Aorta (tissue), 5 donors: ENCODE measurements at regions not wholly inside any gene's neighbourhood (a gene's known extent, or its start where the extent isn't known, plus 50 kb on each side); places are given as distances from the start of the nearest gene placed in this dataset.

Experiments
- ATAC-seq: fragments of 200-7000 bp; cut with Tn5 transposase; one replicate; pipeline ENCODE4 v1.9.1; 2022; ENCODE audit warnings: moderate library complexity; ENCODE audit not compliant: low FRiP score
- DNase-seq, 2 donors: peaks; one replicate each; pipeline ENCODE4 v3.0.0-alpha.2; 2020
- H3K27ac ChIP-seq, 2 donors: one replicate each; pipeline ENCODE4 v1.5.1; 2013; ENCODE audit warnings: low read length in 2 of 2, mild to moderate bottlenecking in 2 of 2, moderate library complexity in 2 of 2, control low read depth in 1 of 2, inconsistent platforms in 1 of 2, low read depth in 1 of 2
- H3K27me3 ChIP-seq, 2 donors: one replicate each; pipeline ENCODE4 v1.6.1; 2013; ENCODE audit warnings: control low read depth in 1 of 2, low read length in 1 of 2, mild to moderate bottlenecking in 1 of 2, moderate library complexity in 1 of 2; ENCODE audit not compliant: insufficient read depth in 2 of 2, control insufficient read depth in 1 of 2
- H3K36me3 ChIP-seq, 2 donors: one replicate each; pipeline ENCODE4 v1.6.1; 2013; ENCODE audit warnings: control low read depth in 1 of 2, low read length in 1 of 2, mild to moderate bottlenecking in 1 of 2; ENCODE audit not compliant: insufficient read depth in 2 of 2, control insufficient read depth in 1 of 2
- H3K4me1 ChIP-seq, 2 donors: one replicate each; pipeline ENCODE4 v1.6.1; 2013; ENCODE audit warnings: low read length in 2 of 2, control low read depth in 1 of 2, mild to moderate bottlenecking in 1 of 2, moderate library complexity in 1 of 2; ENCODE audit not compliant: insufficient read depth in 2 of 2, control insufficient read depth in 1 of 2
- H3K4me3 ChIP-seq, 2 donors: one replicate each; pipeline ENCODE4 v1.5.1; 2013; ENCODE audit warnings: low read length in 2 of 2, control low read depth in 1 of 2, mild to moderate bottlenecking in 1 of 2
- H3K9me3 ChIP-seq: one replicate; pipeline ENCODE4 v1.6.1; 2013; ENCODE audit warnings: mild to moderate bottlenecking, low read length; ENCODE audit not compliant: control insufficient read depth
- WGBS, 2 donors: extraction: QIAGEN DNeasy Blood & Tissue Kit; methylation state at CpG; one replicate each; pipeline ENCODE4 v1.1.7; 2013; 5-methylcytosine and 5-hydroxymethylcytosine counted together
- intact Hi-C, 2 donors: fragments of 100-400 bp; cut with DNase I; formaldehyde crosslinking; loops; one replicate each; pipeline versions ENCODE4 v1.14.2 to v1.15.0; 2022
- donor health status: healthy with polysubstance abuse.
- donor health status: Bipolar disorder and iron deficiency.
- donor health status: DM: no; HTN: no; CAD: no.
- donor health status: DM: no; HTN: no; CAD: no.
- donor health status: DM: yes; HTN: yes; CAD: no.

DNA sequence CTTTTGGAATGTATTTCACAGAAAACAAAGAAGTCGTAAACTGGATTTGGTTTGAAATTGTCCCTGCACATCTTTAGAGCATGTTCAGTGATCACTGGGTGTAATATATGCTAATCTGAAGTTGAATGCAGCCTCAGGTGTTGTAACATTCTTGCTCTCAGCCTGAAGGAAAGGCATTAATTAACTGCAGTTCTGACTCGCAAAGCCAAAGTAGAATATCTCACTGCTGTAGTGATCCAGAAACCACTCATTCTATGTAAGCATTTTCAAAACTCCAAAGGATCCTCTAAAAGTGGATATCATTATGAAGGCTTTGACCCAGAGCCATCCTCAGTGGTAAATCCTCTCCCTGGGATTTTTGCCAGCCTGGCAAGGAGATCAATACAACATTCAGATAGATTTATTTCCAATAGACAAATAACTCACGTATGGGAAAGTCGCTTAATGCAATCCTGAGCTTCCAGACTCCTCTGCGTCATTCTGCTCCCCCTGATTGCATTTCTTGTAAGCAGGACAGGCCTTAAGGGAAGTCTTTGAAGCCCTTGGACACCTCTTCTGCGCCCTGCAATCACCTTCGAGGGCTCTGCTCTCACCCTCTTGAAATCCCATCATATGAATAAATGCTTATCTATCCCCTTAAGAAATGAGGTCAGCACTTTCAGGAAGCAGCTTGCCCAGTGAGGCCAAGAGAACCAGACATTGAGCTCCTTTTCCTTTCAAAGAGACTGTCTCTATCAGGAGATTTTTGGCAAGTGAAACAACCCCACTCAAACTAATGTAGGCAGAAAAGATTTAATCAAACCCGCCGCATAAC, 301.7 kb upstream of the NBEA start:
- no peaks in the 10 kb centered on the region for H3K4me1 ChIP-seq
- ATAC-seq (no peak), DNase-seq (no peak)
- peaks cover 2% of the 10 kb centered on the region for H3K9me3 ChIP-seq
- H3K27ac ChIP-seq: no peak overlapping the region
- H3K27me3 ChIP-seq: no peaks in the 10 kb centered on the region
- WGBS, 2 donors: 82 to 87% methylated on average over 9 of the region's 9 CpGs
- intact Hi-C loops: no loop called here
- no peak overlapping the region for H3K4me3 ChIP-seq
- H3K36me3 ChIP-seq: no peaks in the 10 kb centered on the region

DNA sequence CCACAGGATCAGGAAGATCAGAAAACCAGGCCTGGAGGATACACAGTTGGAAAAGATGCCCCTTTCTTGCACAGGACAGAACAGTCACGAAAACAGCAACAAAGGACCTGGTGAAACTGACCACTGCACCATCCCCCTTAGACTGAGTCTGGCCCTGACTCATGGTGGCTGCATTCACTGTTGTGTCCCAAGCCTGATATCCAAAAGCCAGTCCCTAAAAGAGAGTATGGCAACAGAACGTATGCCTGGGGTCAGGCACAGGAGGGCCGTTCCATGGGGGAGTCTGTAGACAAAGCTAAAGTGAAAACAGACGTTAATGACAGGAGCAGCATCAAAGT, 301.1 kb upstream of the NBEA start:
- Histone ChIP-seq H3K4me1 (no peaks in the 10 kb centered on the region), H3K4me3 (no peak overlapping the region), H3K27ac (no peak overlapping the region), H3K9me3 (peaks cover 2% of the 10 kb centered on the region), H3K27me3 (no peaks in the 10 kb centered on the region), H3K36me3 (no peaks in the 10 kb centered on the region)
- 83 to 90% methylated on average over 4 of the region's 4 CpGs for WGBS, 2 donors
- no peak for ATAC-seq
- DNase-seq: no peak
- intact Hi-C loops: no loop called here

- H3K36me3 ChIP-seq: no peaks in the 10 kb centered on the region
- intact Hi-C loops: no loop called here
- ATAC-seq (no peak), DNase-seq (no peak)
- H3K27ac ChIP-seq: no peak overlapping the region
- WGBS, 2 donors: 90 to 100% methylated on average over 1 of the region's 1 CpG
- no peaks in the 10 kb centered on the region for H3K4me1 ChIP-seq
- H3K4me3 ChIP-seq: no peak overlapping the region
- peaks cover 3% of the 10 kb centered on the region for H3K9me3 ChIP-seq
- no peaks in the 10 kb centered on the region for H3K27me3 ChIP-seq
Measured at GRCh38 chr13:34647379-34648150, 294.5 kb upstream of the NBEA start.

DNA sequence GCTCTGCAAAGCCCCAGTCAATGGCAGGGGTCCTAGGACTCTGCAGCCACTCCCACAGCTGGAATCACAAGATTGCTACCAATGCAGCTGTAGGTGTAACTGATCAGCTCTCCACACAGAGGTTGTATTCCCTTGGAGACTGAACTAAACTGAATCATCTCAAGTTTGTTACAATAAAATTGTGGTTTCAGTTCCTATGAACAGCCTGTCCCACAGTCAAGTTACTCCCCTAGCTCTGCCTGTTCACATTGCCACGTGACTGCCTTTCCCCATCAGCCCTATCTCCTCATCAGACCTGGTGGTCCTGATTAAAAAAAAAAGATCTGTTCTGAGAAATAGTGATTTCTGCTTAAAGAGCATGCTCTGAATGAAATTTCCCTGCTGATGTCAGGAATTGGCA, 287.9 kb upstream of the NBEA start:
- Histone ChIP-seq H3K9me3 (peaks cover 1% of the 10 kb centered on the region), H3K4me1 (peaks cover 0 to 1% of the 10 kb centered on the region in 2 donors), H3K36me3 (no peaks in the 10 kb centered on the region), H3K27me3 (no peaks in the 10 kb centered on the region), H3K27ac (no peak overlapping the region), H3K4me3 (no peak overlapping the region)
- no peak for DNase-seq
- WGBS, 2 donors: 68 to 73% methylated on average over 1 of the region's 1 CpG
- no peak for ATAC-seq
- intact Hi-C loops: no loop called here

DNA sequence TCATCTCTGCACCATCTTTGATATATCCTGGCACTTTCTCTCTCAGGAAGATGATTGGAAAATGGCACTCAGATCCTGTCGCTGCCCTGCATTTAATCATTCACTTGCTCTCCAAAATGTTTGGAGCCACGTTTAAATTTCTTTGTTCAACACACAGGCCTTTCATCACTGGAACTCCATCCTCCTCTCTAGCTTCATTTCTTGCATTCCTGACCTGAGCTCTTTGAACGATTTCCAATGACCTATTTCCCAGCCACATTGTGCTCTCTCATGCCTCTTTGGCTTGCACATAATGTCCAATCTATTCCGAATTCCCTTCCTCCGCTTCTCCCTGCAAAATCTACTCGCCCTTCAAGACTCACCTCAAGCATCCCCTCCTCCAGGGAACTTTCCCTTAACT, 287.4 kb upstream of the NBEA start:
- DNase-seq (no peak), ATAC-seq (no peak)
- no peaks in the 10 kb centered on the region for H3K36me3 ChIP-seq
- 59 to 62% methylated on average over 6 of the region's 6 CpGs for WGBS, 2 donors
- H3K27ac ChIP-seq: no peak overlapping the region
- H3K4me1 ChIP-seq: peaks cover 0 to 1% of the 10 kb centered on the region in 2 donors
- intact Hi-C loops: no loop called here
- no peaks in the 10 kb centered on the region for H3K27me3 ChIP-seq
- H3K4me3 ChIP-seq: no peak overlapping the region
- peaks cover 1% of the 10 kb centered on the region for H3K9me3 ChIP-seq

- H3K4me3 ChIP-seq: no peak overlapping the region
- H3K9me3 ChIP-seq: peaks cover 1% of the 10 kb centered on the region
- ATAC-seq (no peak), DNase-seq (no peak)
- no peak overlapping the region for H3K27ac ChIP-seq
- intact Hi-C loops: no loop called here
- H3K4me1 ChIP-seq: peaks cover 0 to 1% of the 10 kb centered on the region in 2 donors
- no peaks in the 10 kb centered on the region for H3K27me3 ChIP-seq
- H3K36me3 ChIP-seq: no peaks in the 10 kb centered on the region
Measured at GRCh38 chr13:34655554-34655953, 286.5 kb upstream of the NBEA start.

- no peak for ATAC-seq
- peaks cover 0 to 1% of the 10 kb centered on the region in 2 donors for H3K4me1 ChIP-seq
- H3K27me3 ChIP-seq: no peaks in the 10 kb centered on the region
- intact Hi-C loops: no loop called here
- no peaks in the 10 kb centered on the region for H3K9me3 ChIP-seq
- WGBS, 2 donors: 94 to 97% methylated on average over 1 of the region's 1 CpG
- H3K27ac ChIP-seq: no peak overlapping the region
- no peak for DNase-seq
- H3K36me3 ChIP-seq: no peaks in the 10 kb centered on the region
- H3K4me3 ChIP-seq: no peak overlapping the region
Measured at GRCh38 chr13:34657716-34658115, 284.4 kb upstream of the NBEA start.

DNA sequence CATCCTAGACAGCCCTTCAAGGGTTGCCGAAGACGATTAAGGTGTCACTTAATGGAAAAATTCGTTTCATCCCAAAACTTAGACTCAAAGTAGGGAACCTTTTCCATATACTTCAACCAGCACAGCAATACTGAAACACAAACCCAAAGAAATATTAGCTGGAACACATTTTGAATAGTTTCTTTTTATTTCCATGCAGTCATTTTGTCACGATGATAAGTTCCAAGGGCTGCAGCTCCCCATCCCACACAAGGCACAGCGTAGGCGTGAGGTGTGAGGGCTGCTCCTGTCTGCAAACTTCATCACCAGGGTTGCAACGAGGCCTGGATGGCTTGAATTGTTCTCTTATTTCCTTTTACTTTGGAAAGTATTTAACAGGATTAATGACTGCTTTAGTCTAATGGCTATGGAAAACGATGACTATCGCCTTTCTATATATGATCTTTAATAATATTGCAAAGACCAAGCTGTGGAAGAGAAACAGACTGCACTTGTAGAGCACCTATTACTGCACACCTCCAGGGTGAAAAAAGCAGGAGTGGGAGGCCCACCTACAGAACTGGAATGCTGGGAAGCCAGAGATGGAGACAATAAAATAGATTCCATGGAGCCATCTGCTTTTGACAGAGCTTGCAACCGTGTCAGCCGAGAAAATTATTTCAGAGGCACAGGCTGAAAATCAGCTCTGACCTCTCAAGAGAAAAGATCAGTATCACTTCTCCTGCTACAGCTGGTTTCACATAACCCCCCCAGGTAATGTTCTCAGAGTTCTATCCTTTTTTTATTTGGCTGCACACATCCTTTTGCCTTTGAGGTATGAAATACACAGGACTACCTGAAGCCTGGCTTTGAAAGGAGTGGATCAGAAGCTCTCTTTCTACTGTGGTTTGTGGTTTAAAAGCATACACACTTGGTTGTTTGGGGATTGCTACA, 274.5 kb upstream of the NBEA start:
- Histone ChIP-seq H3K27ac (no peak overlapping the region), H3K27me3 (no peaks in the 10 kb centered on the region), H3K4me1 (peaks cover 0 to 3% of the 10 kb centered on the region in 2 donors), H3K4me3 (no peak overlapping the region), H3K9me3 (no peaks in the 10 kb centered on the region), H3K36me3 (no peaks in the 10 kb centered on the region)
- whole genome bisulfite sequencing, 2 donors: 89 to 93% methylated on average over 11 of the region's 11 CpGs
- DNase-seq (no peak), ATAC-seq (no peak)
- intact Hi-C loops: no loop called here
